Vagina (tissue), 2 donors: ENCODE measurements at regions not wholly inside any gene's neighbourhood (a gene's known extent, or its start where the extent isn't known, plus 50 kb on each side); places are given as distances from the start of the nearest gene placed in this dataset.

Experiments
- DNase-seq, 2 donors: peaks; one replicate each; pipeline ENCODE4 v3.0.0-alpha.2; 2017; ENCODE audit errors: extremely low spot score in 2 of 2
- H3K27ac ChIP-seq: fragments of 200-600 bp; sonication (generic); one replicate; pipeline ENCODE4 v1.5.1; 2019
- H3K27me3 ChIP-seq: fragments of 200-600 bp; sonication (generic); one replicate; pipeline ENCODE4 v1.5.1; 2019
- H3K36me3 ChIP-seq, 2 donors: fragments of 200-600 bp; sonication (generic); one replicate each; pipeline ENCODE4 v1.5.1; 2017 to 2019
- H3K4me1 ChIP-seq: fragments of 200-600 bp; sonication (generic); one replicate; pipeline ENCODE4 v1.5.1; 2019
- H3K4me3 ChIP-seq, 2 donors: fragments of 200-600 bp; sonication (generic); 1 replicate in 1 of 2; 2 replicates in 1 of 2; pipeline ENCODE4 v1.5.1; 2016 to 2019
- H3K9me3 ChIP-seq: fragments of 200-600 bp; sonication (generic); one replicate; pipeline ENCODE4 v1.5.1; 2019
- POLR2A ChIP-seq, 2 donors: fragments of 450-650 bp; IDR thresholded peaks; one replicate each; pipeline ENCODE4 v1.6.1; 2017; ENCODE audit warnings: antibody characterized with exemption in 2 of 2, mild to moderate bottlenecking in 2 of 2, moderate library complexity in 2 of 2
- POLR2AphosphoS5 ChIP-seq, 2 donors: sonication (generic); formaldehyde crosslinking; IDR thresholded peaks; one replicate each; pipeline ENCODE4 v1.9.0; 2017; ENCODE audit warnings: antibody characterized with exemption in 2 of 2, mild to moderate bottlenecking in 2 of 2, low read depth in 1 of 2; ENCODE audit not compliant: insufficient read depth in 1 of 2
- intact Hi-C: fragments of 100-400 bp; cut with DNase I; formaldehyde crosslinking; loops from one replicate; pipeline ENCODE4 v1.15.1; 2023
- TF ChIP-seq, protein P1 (sequence below), 3 experiments: fragments of 450-650 bp in 2 of 3; fragments of 200-600 bp in 1 of 3; sonication (generic) in 1 of 3; IDR thresholded peaks; one replicate each; pipeline ENCODE4 v1.5.1; 2017 to 2019; ENCODE audit warnings: antibody characterized with exemption in 3 of 3, mild to moderate bottlenecking in 2 of 3, moderate library complexity in 2 of 3

- TF ChIP-seq POLR2AphosphoS5 (IDR thresholded peaks at IDR 0.05; ENCODE audit: insufficient read depth in 1 of 2, low read depth in 1 of 2) (no peak), POLR2A (IDR thresholded peaks at IDR 0.05) (no peak)
- TF ChIP-seq, protein P1, sequence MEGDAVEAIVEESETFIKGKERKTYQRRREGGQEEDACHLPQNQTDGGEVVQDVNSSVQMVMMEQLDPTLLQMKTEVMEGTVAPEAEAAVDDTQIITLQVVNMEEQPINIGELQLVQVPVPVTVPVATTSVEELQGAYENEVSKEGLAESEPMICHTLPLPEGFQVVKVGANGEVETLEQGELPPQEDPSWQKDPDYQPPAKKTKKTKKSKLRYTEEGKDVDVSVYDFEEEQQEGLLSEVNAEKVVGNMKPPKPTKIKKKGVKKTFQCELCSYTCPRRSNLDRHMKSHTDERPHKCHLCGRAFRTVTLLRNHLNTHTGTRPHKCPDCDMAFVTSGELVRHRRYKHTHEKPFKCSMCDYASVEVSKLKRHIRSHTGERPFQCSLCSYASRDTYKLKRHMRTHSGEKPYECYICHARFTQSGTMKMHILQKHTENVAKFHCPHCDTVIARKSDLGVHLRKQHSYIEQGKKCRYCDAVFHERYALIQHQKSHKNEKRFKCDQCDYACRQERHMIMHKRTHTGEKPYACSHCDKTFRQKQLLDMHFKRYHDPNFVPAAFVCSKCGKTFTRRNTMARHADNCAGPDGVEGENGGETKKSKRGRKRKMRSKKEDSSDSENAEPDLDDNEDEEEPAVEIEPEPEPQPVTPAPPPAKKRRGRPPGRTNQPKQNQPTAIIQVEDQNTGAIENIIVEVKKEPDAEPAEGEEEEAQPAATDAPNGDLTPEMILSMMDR (IDR thresholded peaks at IDR 0.05): no peak
- intact Hi-C loops: no loop called here
- DNase-seq: no peak
- H3K4me3 ChIP-seq: no peak overlapping the region
- H3K9me3 ChIP-seq: no peaks in the 10 kb centered on the region
- no peaks in the 10 kb centered on the region for H3K27me3 ChIP-seq
- H3K4me1 ChIP-seq: no peaks in the 10 kb centered on the region
- H3K27ac ChIP-seq: no peak overlapping the region
- H3K36me3 ChIP-seq: no peaks in the 10 kb centered on the region
Observed at GRCh38 chr3:164465172-164465571, 613.1 kb downstream of the SI start.

DNA sequence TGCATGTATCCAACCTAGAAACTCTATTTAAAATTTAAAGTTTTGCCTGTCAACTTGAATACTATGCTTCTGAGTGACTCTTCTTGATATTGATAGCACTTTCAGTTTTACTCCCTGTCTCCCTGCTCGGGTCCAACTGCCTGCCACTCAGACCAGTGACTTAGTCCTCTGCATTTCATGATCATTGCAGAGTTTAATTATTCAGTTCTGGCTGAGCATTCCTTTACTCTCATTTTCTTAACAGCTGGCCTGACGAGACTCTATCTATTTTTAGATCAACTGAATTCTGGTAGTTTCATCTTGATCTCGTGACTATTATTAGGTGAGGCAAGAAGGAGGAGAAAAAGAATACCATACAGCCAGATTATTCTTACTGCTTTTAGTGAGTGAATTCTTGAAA is 617.4 kb downstream of the SI start:
- Histone ChIP-seq H3K36me3 (no peaks in the 10 kb centered on the region), H3K4me1 (no peaks in the 10 kb centered on the region), H3K4me3 (no peak overlapping the region), H3K27ac (no peak overlapping the region), H3K9me3 (no peaks in the 10 kb centered on the region), H3K27me3 (no peaks in the 10 kb centered on the region)
- TF ChIP-seq POLR2A (IDR thresholded peaks at IDR 0.05): no peak
- TF ChIP-seq, protein P1 (IDR thresholded peaks at IDR 0.05): no peak
- TF ChIP-seq POLR2AphosphoS5 (IDR thresholded peaks at IDR 0.05; ENCODE audit: insufficient read depth in 1 of 2, low read depth in 1 of 2): no peak
- intact Hi-C loops: no loop called here
- DNase-seq: no peak

DNA sequence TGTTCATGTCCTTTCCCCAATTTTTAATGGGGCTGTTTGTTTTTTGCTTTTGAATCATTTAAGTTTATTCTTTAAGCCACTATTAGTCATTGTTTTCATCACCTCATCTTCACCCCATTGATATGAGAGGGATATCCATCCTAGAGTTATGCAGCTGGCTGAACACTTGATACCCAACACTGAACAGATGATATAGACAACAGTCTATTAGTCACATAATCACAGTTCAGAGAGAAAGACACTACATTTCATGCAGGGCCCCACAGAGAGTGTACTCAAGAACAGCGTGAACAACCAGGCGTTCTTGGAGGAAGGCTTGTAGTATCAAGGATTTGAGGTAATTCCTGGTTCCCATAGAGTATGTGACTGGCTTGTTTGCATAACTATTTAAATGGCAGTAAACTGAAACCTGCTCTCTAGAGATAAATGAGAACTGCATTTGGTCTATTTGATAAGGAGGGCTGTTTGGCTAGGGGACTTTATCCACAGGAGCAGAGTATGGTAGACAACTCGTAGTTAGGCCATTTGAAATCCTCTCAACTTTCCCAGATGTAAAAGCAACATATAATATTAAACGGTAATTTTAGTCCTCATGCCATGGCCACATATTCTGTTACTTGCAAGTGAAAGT is 618.7 kb downstream of the SI start:
- Histone ChIP-seq H3K9me3 (no peaks in the 10 kb centered on the region), H3K27ac (no peak overlapping the region), H3K36me3 (no peaks in the 10 kb centered on the region), H3K27me3 (no peaks in the 10 kb centered on the region), H3K4me1 (no peaks in the 10 kb centered on the region), H3K4me3 (no peak overlapping the region)
- intact Hi-C loops: no loop called here
- no peak for TF ChIP-seq POLR2A (IDR thresholded peaks at IDR 0.05)
- TF ChIP-seq, protein P1 (IDR thresholded peaks at IDR 0.05): no peak
- no peak for TF ChIP-seq POLR2AphosphoS5 (IDR thresholded peaks at IDR 0.05; ENCODE audit: insufficient read depth in 1 of 2, low read depth in 1 of 2)
- no peak for DNase-seq

DNA sequence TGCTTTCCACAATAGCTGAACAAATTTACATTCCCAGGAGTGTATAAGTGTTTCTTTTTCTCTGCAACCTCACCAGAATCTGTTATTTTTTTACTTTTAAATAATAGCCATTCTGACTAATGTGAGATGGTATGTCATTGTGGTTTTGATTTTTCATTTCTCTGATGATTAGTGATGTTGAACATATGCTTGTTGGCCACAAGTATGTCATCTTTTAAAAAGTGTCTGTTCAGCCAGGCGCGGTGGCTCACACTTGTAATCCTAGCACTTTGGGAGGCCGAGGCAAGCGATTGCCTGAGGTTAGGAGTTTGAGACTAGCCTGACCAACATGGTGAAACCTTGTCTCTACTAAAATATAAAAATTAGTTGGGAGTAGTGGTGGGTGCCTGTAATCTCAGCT is 619.3 kb downstream of the SI start:
- TF ChIP-seq, protein P1 (IDR thresholded peaks at IDR 0.05): no peak
- TF ChIP-seq POLR2AphosphoS5 (IDR thresholded peaks at IDR 0.05; ENCODE audit: insufficient read depth in 1 of 2, low read depth in 1 of 2): no peak
- TF ChIP-seq POLR2A (IDR thresholded peaks at IDR 0.05): no peak
- no peak overlapping the region for H3K27ac ChIP-seq
- intact Hi-C loops: no loop called here
- H3K4me3 ChIP-seq: no peak overlapping the region
- no peak for DNase-seq
- no peaks in the 10 kb centered on the region for H3K27me3 ChIP-seq
- no peaks in the 10 kb centered on the region for H3K9me3 ChIP-seq
- no peaks in the 10 kb centered on the region for H3K4me1 ChIP-seq
- H3K36me3 ChIP-seq: no peaks in the 10 kb centered on the region

GRCh38 chr3:164453714-164454113 is 624.6 kb downstream of the SI start:
- H3K4me1 ChIP-seq: peaks cover 15% of the 10 kb centered on the region
- DNase-seq: no peak
- no peaks in the 10 kb centered on the region for H3K27me3 ChIP-seq
- TF ChIP-seq POLR2A (IDR thresholded peaks at IDR 0.05) (no peak), POLR2AphosphoS5 (IDR thresholded peaks at IDR 0.05; ENCODE audit: insufficient read depth in 1 of 2, low read depth in 1 of 2) (no peak)
- TF ChIP-seq, protein P1 (IDR thresholded peaks at IDR 0.05): no peak
- H3K4me3 ChIP-seq: no peak overlapping the region
- intact Hi-C loops: no loop called here
- H3K27ac ChIP-seq: no peak overlapping the region
- H3K36me3 ChIP-seq: no peaks in the 10 kb centered on the region
- no peaks in the 10 kb centered on the region for H3K9me3 ChIP-seq
